ENCODE measurements at regions not wholly inside any gene's neighbourhood (a gene's known extent, or its start where the extent isn't known, plus 50 kb on each side); places are given as distances from the start of the nearest gene placed in this dataset.

GRCh38 chr16:64092271-64092670, 1029.6 kb downstream of the CDH11 start:
- peaks cover 10% of the 10 kb centered on the region for H3K36me3 Mint-ChIP-seq (ENCODE audit: low read depth)
- H3K4me3 Mint-ChIP-seq = peak overlapping the region; percentile 50
- no peaks in the 10 kb centered on the region; the same call in 1 of the 2 replicates for H3K27me3 Mint-ChIP-seq (ENCODE audit: insufficient read depth)
- H3K27ac Mint-ChIP-seq = peak overlapping the region; percentile 70
- no peaks in the 10 kb centered on the region for H3K9me3 Mint-ChIP-seq
- H3K4me1 Mint-ChIP-seq (ENCODE audit: low read depth) = peaks cover 47% of the 10 kb centered on the region
- peak; percentile 68 for DNase-seq
- TF ChIP-seq, protein P1, sequence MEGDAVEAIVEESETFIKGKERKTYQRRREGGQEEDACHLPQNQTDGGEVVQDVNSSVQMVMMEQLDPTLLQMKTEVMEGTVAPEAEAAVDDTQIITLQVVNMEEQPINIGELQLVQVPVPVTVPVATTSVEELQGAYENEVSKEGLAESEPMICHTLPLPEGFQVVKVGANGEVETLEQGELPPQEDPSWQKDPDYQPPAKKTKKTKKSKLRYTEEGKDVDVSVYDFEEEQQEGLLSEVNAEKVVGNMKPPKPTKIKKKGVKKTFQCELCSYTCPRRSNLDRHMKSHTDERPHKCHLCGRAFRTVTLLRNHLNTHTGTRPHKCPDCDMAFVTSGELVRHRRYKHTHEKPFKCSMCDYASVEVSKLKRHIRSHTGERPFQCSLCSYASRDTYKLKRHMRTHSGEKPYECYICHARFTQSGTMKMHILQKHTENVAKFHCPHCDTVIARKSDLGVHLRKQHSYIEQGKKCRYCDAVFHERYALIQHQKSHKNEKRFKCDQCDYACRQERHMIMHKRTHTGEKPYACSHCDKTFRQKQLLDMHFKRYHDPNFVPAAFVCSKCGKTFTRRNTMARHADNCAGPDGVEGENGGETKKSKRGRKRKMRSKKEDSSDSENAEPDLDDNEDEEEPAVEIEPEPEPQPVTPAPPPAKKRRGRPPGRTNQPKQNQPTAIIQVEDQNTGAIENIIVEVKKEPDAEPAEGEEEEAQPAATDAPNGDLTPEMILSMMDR (IDR thresholded peaks at IDR 0.05) = no peak

DNA sequence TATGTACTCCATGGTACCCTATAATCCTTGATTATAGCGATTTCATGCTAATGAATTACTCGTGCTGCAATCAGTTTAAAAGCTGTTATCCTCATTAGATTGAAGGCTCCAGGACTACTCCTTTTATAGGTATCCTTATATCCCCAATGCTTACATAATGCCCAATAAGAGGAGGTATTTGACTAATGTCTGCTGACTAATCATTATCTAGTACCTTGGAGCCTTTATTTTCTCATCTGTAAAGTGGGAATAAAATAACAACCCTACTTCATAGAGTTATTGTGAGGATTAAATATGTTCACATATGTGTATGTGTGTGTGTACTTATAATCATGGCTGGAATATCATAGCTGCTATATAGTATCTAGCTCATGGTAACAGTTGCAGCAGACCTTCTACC, 1031.5 kb downstream of the CDH11 start:
- no peaks in the 10 kb centered on the region for H3K36me3 Mint-ChIP-seq (ENCODE audit: low read depth)
- no peak for DNase-seq
- TF ChIP-seq, protein P1 (IDR thresholded peaks at IDR 0.05) = no peak
- H3K9me3 Mint-ChIP-seq = no peaks in the 10 kb centered on the region
- peaks cover 46% of the 10 kb centered on the region for H3K4me1 Mint-ChIP-seq (ENCODE audit: low read depth)
- H3K27me3 Mint-ChIP-seq (ENCODE audit: insufficient read depth) = no peaks in the 10 kb centered on the region; the same call in none of the 2 replicates
- H3K27ac Mint-ChIP-seq = no peak overlapping the region
- H3K4me3 Mint-ChIP-seq = no peak overlapping the region

- Mint-ChIP-seq H3K4me1 (ENCODE audit: low read depth) (peaks cover 39% of the 10 kb centered on the region), H3K36me3 (ENCODE audit: low read depth) (no peaks in the 10 kb centered on the region)
- TF ChIP-seq, protein P1 (IDR thresholded peaks at IDR 0.05) = peak; percentile 81
Observed at GRCh38 chr16:64089697-64090096, 1032.2 kb downstream of the CDH11 start.

DNA sequence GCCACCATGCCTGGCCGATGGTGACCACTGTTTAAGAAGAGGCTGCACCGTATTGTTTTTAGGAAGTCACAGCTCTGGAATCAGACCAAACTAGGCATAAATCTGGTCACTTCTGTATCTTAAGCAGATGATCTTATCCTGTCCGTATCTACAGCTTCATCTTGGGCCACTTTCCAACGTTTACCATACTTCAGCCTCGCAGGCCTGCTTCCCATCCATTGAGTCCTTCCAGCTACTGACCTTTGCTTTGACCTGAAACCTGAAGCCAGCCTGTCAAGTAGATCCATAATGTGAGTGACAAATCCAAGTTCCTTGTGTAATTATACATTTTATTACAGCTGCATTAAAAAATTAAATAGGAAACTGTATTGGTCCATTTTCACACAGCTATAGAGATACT, 1033.0 kb downstream of the CDH11 start:
- Mint-ChIP-seq H3K36me3 (ENCODE audit: low read depth) (no peaks in the 10 kb centered on the region), H3K27me3 (ENCODE audit: insufficient read depth) (no peaks in the 10 kb centered on the region; the same call in none of the 2 replicates), H3K27ac (no peak overlapping the region), H3K4me3 (no peak overlapping the region), H3K9me3 (no peaks in the 10 kb centered on the region), H3K4me1 (ENCODE audit: low read depth) (peaks cover 31% of the 10 kb centered on the region)
- TF ChIP-seq, protein P1 (IDR thresholded peaks at IDR 0.05) = no peak
- no peak for DNase-seq

More at GRCh38 chr16:64089697-64090096, 1032.2 kb downstream of the CDH11 start:
- peak; percentile 10 for DNase-seq
- H3K27ac Mint-ChIP-seq = no peak overlapping the region
- no peak overlapping the region for H3K4me3 Mint-ChIP-seq
- H3K9me3 Mint-ChIP-seq = no peaks in the 10 kb centered on the region
- H3K27me3 Mint-ChIP-seq (ENCODE audit: insufficient read depth) = no peaks in the 10 kb centered on the region; the same call in none of the 2 replicates

DNA sequence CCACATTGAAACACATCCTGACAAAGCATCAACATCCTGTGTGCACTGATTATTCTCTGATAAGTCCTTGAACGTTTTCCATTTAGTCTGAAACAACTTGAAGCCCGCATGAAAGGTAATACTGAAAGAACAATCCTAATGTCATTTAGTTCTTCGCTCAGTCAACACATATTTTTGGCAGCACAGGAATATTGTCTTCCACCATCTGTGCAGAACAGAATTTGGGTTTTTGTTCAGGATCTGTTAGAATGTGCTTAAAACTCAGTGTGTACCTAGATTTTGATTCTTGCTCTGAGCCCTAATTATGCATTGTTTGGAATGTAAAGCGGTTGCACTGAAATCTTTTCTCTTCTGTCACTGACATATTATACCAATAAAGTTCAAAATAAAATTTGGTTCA, 1036.6 kb downstream of the CDH11 start:
- peaks cover 6% of the 10 kb centered on the region; the same call in 1 of the 2 replicates for H3K4me1 Mint-ChIP-seq (ENCODE audit: low read depth)
- no peak overlapping the region for H3K27ac Mint-ChIP-seq
- TF ChIP-seq, protein P1 (IDR thresholded peaks at IDR 0.05) = no peak
- no peak overlapping the region for H3K4me3 Mint-ChIP-seq
- DNase-seq = no peak
- no peaks in the 10 kb centered on the region; the same call in none of the 2 replicates for H3K27me3 Mint-ChIP-seq (ENCODE audit: insufficient read depth)
- no peaks in the 10 kb centered on the region for H3K36me3 Mint-ChIP-seq (ENCODE audit: low read depth)
- no peaks in the 10 kb centered on the region for H3K9me3 Mint-ChIP-seq

- H3K9me3 Mint-ChIP-seq = no peaks in the 10 kb centered on the region
- peaks cover 2% of the 10 kb centered on the region; the same call in 1 of the 2 replicates for H3K4me1 Mint-ChIP-seq (ENCODE audit: low read depth)
- H3K4me3 Mint-ChIP-seq = no peak overlapping the region
- DNase-seq = no peak
- H3K27ac Mint-ChIP-seq = no peak overlapping the region
- H3K36me3 Mint-ChIP-seq (ENCODE audit: low read depth) = no peaks in the 10 kb centered on the region
- no peaks in the 10 kb centered on the region; the same call in none of the 2 replicates for H3K27me3 Mint-ChIP-seq (ENCODE audit: insufficient read depth)
- TF ChIP-seq, protein P1 (IDR thresholded peaks at IDR 0.05) = no peak
Observed at GRCh38 chr16:64084706-64085105, 1037.2 kb downstream of the CDH11 start.

Data from HFFc6 (cell line).